NCI-H345 treated with DMSO at 0.1 percent for 48 hours (cell line): ENCODE measurements at regions not wholly inside any gene's neighbourhood (a gene's known extent, or its start where the extent isn't known, plus 50 kb on each side); places are given as distances from the start of the nearest gene placed in this dataset.
"Not testable (repeated sequence)": the region's sequence is repeated elsewhere in the genome, so short reads cannot be mapped to it uniquely, and the experiment has no call there.

Experiments used
- DNase-seq: peaks from one replicate; lab custom pipeline; 2025; ENCODE audit not compliant: unreplicated experiment; lab: John Stamatoyannopoulos, UW

- DNase-seq: no peak
Observed at GRCh38 chr9:106179191-106179590, 484.9 kb downstream of the TMEM38B start.

- not testable (repeated sequence) for DNase-seq
Observed at GRCh38 chr9:106203815-106204516, 509.6 kb downstream of the TMEM38B start.

GRCh38 chr9:106207298-106207697 is 513.0 kb downstream of the TMEM38B start:
- no peak for DNase-seq

- no peak for DNase-seq
Observed at GRCh38 chr9:106218427-106218826, 524.1 kb downstream of the TMEM38B start.

- no peak for DNase-seq
Observed at GRCh38 chr9:106218854-106219253, 524.5 kb downstream of the TMEM38B start.

- DNase-seq: no peak
Observed at GRCh38 chr9:106220415-106220814, 526.1 kb downstream of the TMEM38B start.

GRCh38 chr9:106228861-106229260 is 534.5 kb downstream of the TMEM38B start:
- no peak for DNase-seq

GRCh38 chr9:106233116-106233515 is 538.8 kb downstream of the TMEM38B start:
- no peak for DNase-seq

- not testable (repeated sequence) for DNase-seq
Observed at GRCh38 chr9:106260908-106261307, 566.6 kb downstream of the TMEM38B start.

GRCh38 chr9:106277966-106278365 is 583.6 kb downstream of the TMEM38B start:
- DNase-seq: no peak

GRCh38 chr9:106283769-106284168 is 579.2 kb upstream of the ZNF462 start:
- DNase-seq: no peak

GRCh38 chr9:106284296-106284695 is 578.7 kb upstream of the ZNF462 start:
- DNase-seq: no peak

GRCh38 chr9:106286249-106286648 is 576.7 kb upstream of the ZNF462 start:
- DNase-seq: no peak

- DNase-seq: no peak
Observed at GRCh38 chr9:106287091-106287631, 575.8 kb upstream of the ZNF462 start.

- DNase-seq: no peak
Observed at GRCh38 chr9:106287731-106288130, 575.2 kb upstream of the ZNF462 start.

GRCh38 chr9:106288689-106289088 is 574.3 kb upstream of the ZNF462 start:
- DNase-seq: no peak

GRCh38 chr9:106291786-106292185 is 571.2 kb upstream of the ZNF462 start:
- DNase-seq: no peak

GRCh38 chr9:106296426-106296825 is 566.5 kb upstream of the ZNF462 start:
- DNase-seq: no peak

- DNase-seq: no peak
Observed at GRCh38 chr9:106298997-106299396, 564.0 kb upstream of the ZNF462 start.

GRCh38 chr9:106304401-106304920 is 558.5 kb upstream of the ZNF462 start:
- DNase-seq: no peak

- no peak for DNase-seq
Observed at GRCh38 chr9:106305428-106306133, 557.4 kb upstream of the ZNF462 start.

GRCh38 chr9:106307670-106308069 is 555.3 kb upstream of the ZNF462 start:
- DNase-seq: no peak
